Activated T-cell treated with anti-CD3 and anti-CD28 coated beads, Interleukin-2, amount 50 U/mL, for 72 hours (primary cell): ENCODE measurements at regions not wholly inside any gene's neighbourhood (a gene's known extent, or its start where the extent isn't known, plus 50 kb on each side); places are given as distances from the start of the nearest gene placed in this dataset.

ENCODE experiments used
- ATAC-seq, 2 donors: fragments of 150-1000 bp; cut with Tn5 transposase; replicated peaks in 1 of 2; 2 replicates each; pipeline ENCODE4 v1.10.0; 2021; ENCODE audit warnings: moderate library complexity in 2 of 2, mild to moderate bottlenecking in 1 of 2
- DNase-seq, 2 donors: peaks; one replicate each; pipeline ENCODE4 v3.0.0; 2021 to 2022; ENCODE audit warnings: mixed read lengths in 1 of 2
- H3K27ac Mint-ChIP-seq: one replicate; pipeline ENCODE4 v1.8.0; 2022; ENCODE audit warnings: mild to moderate bottlenecking, moderate library complexity, mixed read lengths
- H3K27me3 Mint-ChIP-seq: one replicate; pipeline ENCODE4 v1.8.0; 2022; ENCODE audit warnings: low read depth, mixed read lengths
- H3K36me3 Mint-ChIP-seq, 2 donors: one replicate each; pipeline ENCODE4 v1.8.0; 2022; ENCODE audit warnings: mixed read lengths in 2 of 2, mild to moderate bottlenecking in 1 of 2; ENCODE audit not compliant: insufficient read depth in 2 of 2
- H3K4me1 Mint-ChIP-seq: one replicate; pipeline ENCODE4 v1.8.0; 2022; ENCODE audit warnings: low read depth, mixed read lengths
- H3K4me3 Mint-ChIP-seq, 2 donors: one replicate each; pipeline ENCODE4 v1.8.0; 2022; ENCODE audit warnings: mild to moderate bottlenecking in 2 of 2, mixed read lengths in 2 of 2, moderate library complexity in 2 of 2
- H3K9me3 Mint-ChIP-seq, 2 donors: one replicate each; pipeline ENCODE4 v1.8.0; 2022; ENCODE audit warnings: mixed read lengths in 2 of 2

DNA sequence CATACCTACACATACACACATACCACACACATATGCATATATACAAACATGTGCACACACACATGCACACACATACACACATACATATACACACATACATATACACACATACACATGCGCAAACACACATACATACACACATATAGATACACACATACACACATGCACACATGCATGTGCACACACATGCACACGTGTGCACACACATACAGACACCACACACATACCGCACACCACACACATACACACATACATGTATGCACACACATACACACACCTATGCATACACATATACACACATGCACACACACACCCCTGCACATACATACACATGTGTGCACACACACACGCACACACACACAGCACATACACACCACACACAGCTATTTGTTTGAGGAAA, 236.5 kb downstream of the WDR11 start:
- Mint-ChIP-seq H3K27me3 (no peaks in the 10 kb centered on the region), H3K27ac (no peak overlapping the region), H3K4me3 (no peak overlapping the region), H3K36me3 (no peaks in the 10 kb centered on the region), H3K9me3 (peaks cover 3 to 5% of the 10 kb centered on the region in 2 donors), H3K4me1 (no peaks in the 10 kb centered on the region)
- DNase-seq (no peak), ATAC-seq (no peak)

GRCh38 chr10:121088524-121088923, 237.4 kb downstream of the WDR11 start:
- no peak for ATAC-seq
- H3K27me3 Mint-ChIP-seq: no peaks in the 10 kb centered on the region

DNA sequence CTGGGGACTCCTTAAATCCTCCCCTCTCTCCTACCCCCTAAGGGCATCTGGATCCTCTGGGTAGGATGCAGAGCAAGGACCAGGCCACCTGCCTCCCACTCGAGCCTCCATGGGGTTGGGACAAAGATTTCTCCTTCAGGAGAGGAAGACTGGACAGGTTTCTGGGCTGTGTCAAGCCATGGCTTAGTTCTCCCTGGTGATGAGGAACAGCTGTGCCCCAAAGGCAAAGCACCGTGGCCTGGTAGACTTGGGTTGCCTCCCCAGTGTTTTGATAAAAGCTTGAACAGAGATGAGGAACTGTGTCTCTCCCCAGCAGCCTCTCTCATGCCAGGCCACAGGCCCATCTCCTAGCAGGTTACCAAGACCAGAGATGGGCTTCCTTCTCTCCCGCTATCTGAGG, 238.3 kb downstream of the WDR11 start:
- Mint-ChIP-seq H3K4me1 (no peaks in the 10 kb centered on the region), H3K36me3 (no peaks in the 10 kb centered on the region), H3K27ac (no peak overlapping the region), H3K4me3 (no peak overlapping the region), H3K27me3 (no peaks in the 10 kb centered on the region), H3K9me3 (peaks cover 3 to 5% of the 10 kb centered on the region in 2 donors)
- DNase-seq (no peak), ATAC-seq (no peak)

More at GRCh38 chr10:121088524-121088923, 237.4 kb downstream of the WDR11 start:
- H3K9me3 Mint-ChIP-seq: peaks cover 3 to 5% of the 10 kb centered on the region in 2 donors
- no peak overlapping the region for H3K4me3 Mint-ChIP-seq
- no peak overlapping the region for H3K27ac Mint-ChIP-seq
- H3K4me1 Mint-ChIP-seq: no peaks in the 10 kb centered on the region
- no peak for DNase-seq
- H3K36me3 Mint-ChIP-seq: no peaks in the 10 kb centered on the region

- no peak for ATAC-seq
- Mint-ChIP-seq H3K4me3 (no peak overlapping the region), H3K36me3 (no peaks in the 10 kb centered on the region)
Observed at GRCh38 chr10:121091961-121092719, 241.0 kb downstream of the WDR11 start.

DNA sequence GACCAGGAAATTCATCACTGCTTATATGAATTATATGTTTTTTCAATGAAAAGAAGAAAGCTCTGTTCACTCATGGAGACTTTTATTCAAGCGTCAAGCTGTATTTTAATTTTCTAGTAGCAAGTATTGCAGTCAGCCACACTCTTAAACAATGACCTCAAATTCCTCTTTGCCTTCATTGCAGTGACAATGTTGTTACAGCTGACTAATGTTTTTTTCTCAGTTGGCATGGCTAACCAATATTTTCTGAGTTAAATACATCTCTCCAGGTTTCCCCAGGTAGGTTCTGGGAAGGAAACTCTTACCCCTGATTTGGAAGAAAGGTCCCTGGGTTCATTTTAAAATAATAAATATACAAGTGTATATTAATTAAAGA, 241.5 kb downstream of the WDR11 start:
- DNase-seq (no peak), ATAC-seq (no peak)
- H3K27ac Mint-ChIP-seq: no peak overlapping the region
- no peaks in the 10 kb centered on the region for H3K4me1 Mint-ChIP-seq
- H3K9me3 Mint-ChIP-seq: peaks cover 1% of the 10 kb centered on the region in 2 donors
- H3K4me3 Mint-ChIP-seq: no peak overlapping the region
- no peaks in the 10 kb centered on the region for H3K36me3 Mint-ChIP-seq
- H3K27me3 Mint-ChIP-seq: no peaks in the 10 kb centered on the region

More at GRCh38 chr10:121091961-121092719, 241.0 kb downstream of the WDR11 start:
- H3K9me3 Mint-ChIP-seq: peaks cover 3 to 5% of the 10 kb centered on the region in 2 donors
- H3K27me3 Mint-ChIP-seq: no peaks in the 10 kb centered on the region
- no peak overlapping the region for H3K27ac Mint-ChIP-seq
- H3K4me1 Mint-ChIP-seq: no peaks in the 10 kb centered on the region
- no peak for DNase-seq

DNA sequence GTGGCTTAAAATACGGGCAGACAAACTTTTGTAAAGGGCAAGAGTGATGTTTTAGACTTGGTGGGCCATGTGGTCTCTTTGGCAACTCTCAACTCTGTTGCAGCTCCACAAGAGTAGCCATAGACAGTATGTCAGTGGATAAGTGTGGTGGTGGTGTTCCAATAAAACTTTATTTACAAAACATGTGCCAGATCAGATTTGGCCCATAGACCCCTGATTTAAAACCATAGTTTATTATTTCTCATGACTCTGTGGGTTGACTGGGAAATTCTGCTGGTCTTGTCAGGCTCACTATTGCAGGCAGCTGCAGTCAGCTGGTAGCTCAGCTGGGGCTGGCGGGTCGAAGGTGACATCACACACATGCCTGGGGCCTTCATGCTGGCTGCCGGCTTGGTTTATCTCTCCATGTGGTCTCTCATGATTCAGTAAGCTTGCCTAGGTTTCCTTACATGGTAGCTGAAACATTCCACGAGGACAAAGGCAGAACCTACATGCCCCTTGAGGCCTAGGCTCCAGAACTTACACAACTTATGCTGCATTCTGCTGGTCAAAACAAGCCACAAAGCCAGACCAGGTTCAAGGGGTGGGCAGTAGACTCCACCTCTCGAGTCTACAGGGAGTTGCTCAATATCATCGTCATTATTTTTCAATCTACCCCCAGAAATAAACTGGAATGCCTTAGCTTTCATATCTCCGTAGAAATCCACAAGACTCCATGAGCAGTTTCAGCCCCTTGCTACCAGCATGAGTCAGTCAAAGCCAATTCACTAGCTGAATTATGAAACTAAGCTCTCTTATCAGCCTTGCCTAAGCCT, 245.7 kb downstream of the WDR11 start:
- ATAC-seq: no peak
- H3K27me3 Mint-ChIP-seq: no peaks in the 10 kb centered on the region

DNA sequence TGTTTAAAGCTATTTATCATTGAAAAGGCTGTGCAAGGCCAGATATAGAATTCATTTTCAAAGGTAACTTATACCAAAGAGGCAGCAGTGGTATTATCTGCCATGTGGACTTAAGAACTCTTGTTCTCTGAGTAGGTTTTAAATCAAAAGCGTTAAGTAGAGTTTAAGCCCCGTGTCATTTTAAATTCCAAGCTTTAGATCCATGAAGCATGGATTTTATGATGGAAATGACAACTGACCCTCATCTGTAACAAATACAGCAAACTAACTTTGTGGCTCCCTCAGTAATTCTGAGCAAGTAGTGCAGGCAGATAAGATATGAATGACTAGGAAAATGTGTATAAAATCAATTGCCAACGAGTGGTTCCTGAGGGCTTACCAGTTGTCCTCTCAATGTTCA, 247.0 kb downstream of the WDR11 start:
- H3K9me3 Mint-ChIP-seq: peaks cover 0 to 2% of the 10 kb centered on the region in 2 donors
- no peaks in the 10 kb centered on the region for H3K27me3 Mint-ChIP-seq
- no peaks in the 10 kb centered on the region for H3K36me3 Mint-ChIP-seq
- H3K4me1 Mint-ChIP-seq: no peaks in the 10 kb centered on the region
- H3K27ac Mint-ChIP-seq: no peak overlapping the region
- DNase-seq (no peak), ATAC-seq (no peak)
- H3K4me3 Mint-ChIP-seq: no peak overlapping the region

More for the DNA sequence above, 245.7 kb downstream of the WDR11 start:
- H3K4me3 Mint-ChIP-seq: no peak overlapping the region
- peaks cover 0 to 2% of the 10 kb centered on the region in 2 donors for H3K9me3 Mint-ChIP-seq
- no peaks in the 10 kb centered on the region for H3K4me1 Mint-ChIP-seq
- no peak overlapping the region for H3K27ac Mint-ChIP-seq
- no peaks in the 10 kb centered on the region for H3K36me3 Mint-ChIP-seq
- no peak for DNase-seq

DNA sequence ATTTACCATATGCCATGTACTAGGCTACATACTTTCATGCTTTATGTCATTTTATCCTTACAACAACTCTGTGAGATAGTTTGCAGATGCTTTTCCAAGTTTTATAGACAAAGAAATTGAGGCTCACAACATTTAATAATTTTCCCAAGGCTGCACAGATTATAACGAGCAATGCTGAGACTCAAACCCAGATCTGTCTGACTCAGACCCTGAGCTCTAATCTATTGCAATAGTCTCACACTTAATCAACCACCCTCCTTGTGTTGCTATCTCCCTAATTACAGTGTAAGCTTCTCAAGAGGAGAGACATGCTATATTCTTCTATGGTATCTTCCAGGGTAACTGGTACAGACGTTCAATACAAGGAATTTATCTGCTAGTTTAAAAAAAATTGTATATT, 247.6 kb downstream of the WDR11 start:
- Mint-ChIP-seq H3K27ac (no peak overlapping the region), H3K36me3 (no peaks in the 10 kb centered on the region), H3K4me3 (no peak overlapping the region), H3K9me3 (peaks cover 0 to 2% of the 10 kb centered on the region in 2 donors), H3K27me3 (no peaks in the 10 kb centered on the region), H3K4me1 (no peaks in the 10 kb centered on the region)
- ATAC-seq (no peak), DNase-seq (no peak)

DNA sequence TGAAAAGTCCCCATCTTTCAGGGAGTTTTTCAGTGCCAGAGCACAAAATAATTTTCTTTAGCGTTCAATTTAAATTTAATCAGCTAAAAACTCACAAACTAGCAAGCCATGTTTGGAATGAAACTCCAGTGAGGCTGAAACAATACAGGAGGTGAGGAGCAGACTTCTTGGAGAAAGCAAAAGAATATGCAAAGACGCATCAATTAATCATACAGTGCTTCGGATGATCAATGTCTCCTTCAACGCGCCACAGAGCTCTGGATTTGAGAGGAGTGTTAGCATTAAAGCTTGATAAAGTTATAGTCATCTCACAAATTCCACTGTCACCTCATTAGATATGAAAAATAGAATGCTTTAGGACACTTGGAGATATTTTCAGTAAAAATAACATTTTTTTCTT, 248.0 kb downstream of the WDR11 start:
- Mint-ChIP-seq H3K27me3 (no peaks in the 10 kb centered on the region), H3K9me3 (peaks cover 0 to 2% of the 10 kb centered on the region in 2 donors), H3K36me3 (no peaks in the 10 kb centered on the region), H3K4me1 (no peaks in the 10 kb centered on the region), H3K4me3 (no peak overlapping the region), H3K27ac (no peak overlapping the region)
- DNase-seq: no peak
- no peak for ATAC-seq

DNA sequence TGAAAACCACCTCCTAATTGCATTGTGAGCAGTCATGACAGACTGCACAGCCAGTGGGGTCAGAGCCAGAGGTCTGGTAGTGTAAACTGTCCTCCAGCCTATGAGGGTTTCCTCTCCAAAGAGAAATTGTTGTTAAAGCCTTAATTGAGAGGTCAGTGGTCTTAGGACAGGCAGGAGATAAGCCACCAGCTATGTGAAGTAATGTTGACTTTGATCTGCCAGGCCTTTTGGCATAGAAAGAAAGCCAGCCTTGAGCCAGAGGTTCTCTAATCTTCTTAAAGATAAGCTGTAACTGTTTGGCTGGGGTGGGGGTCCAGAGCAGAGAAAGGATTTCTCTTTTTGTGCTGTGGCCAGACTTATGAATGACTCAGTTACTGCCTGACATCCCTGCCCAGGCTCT, 248.4 kb downstream of the WDR11 start:
- Mint-ChIP-seq H3K9me3 (peaks cover 0 to 2% of the 10 kb centered on the region in 2 donors), H3K27me3 (no peaks in the 10 kb centered on the region), H3K4me1 (no peaks in the 10 kb centered on the region), H3K4me3 (no peak overlapping the region), H3K27ac (no peak overlapping the region), H3K36me3 (no peaks in the 10 kb centered on the region)
- DNase-seq (no peak), ATAC-seq (no peak)

GRCh38 chr10:121101561-121101960, 250.4 kb downstream of the WDR11 start:
- H3K4me1 Mint-ChIP-seq: no peaks in the 10 kb centered on the region
- peaks cover 0 to 2% of the 10 kb centered on the region in 2 donors for H3K9me3 Mint-ChIP-seq
- H3K27ac Mint-ChIP-seq: no peak overlapping the region
- no peak overlapping the region for H3K4me3 Mint-ChIP-seq
- DNase-seq (no peak), ATAC-seq (no peak)
- no peaks in the 10 kb centered on the region for H3K27me3 Mint-ChIP-seq
- H3K36me3 Mint-ChIP-seq: no peaks in the 10 kb centered on the region

- H3K4me1 Mint-ChIP-seq: no peaks in the 10 kb centered on the region
- no peaks in the 10 kb centered on the region for H3K36me3 Mint-ChIP-seq
- peaks cover 0 to 2% of the 10 kb centered on the region in 2 donors for H3K9me3 Mint-ChIP-seq
- ATAC-seq: no peak
- no peak overlapping the region for H3K27ac Mint-ChIP-seq
- no peaks in the 10 kb centered on the region for H3K27me3 Mint-ChIP-seq
- no peak overlapping the region for H3K4me3 Mint-ChIP-seq
- no peak for DNase-seq
Observed at GRCh38 chr10:121102706-121103105, 251.5 kb downstream of the WDR11 start.

GRCh38 chr10:121104476-121105111, 253.4 kb downstream of the WDR11 start:
- Mint-ChIP-seq H3K36me3 (no peaks in the 10 kb centered on the region), H3K4me3 (no peak overlapping the region), H3K27ac (no peak overlapping the region), H3K27me3 (no peaks in the 10 kb centered on the region), H3K9me3 (peaks cover 0 to 2% of the 10 kb centered on the region in 2 donors), H3K4me1 (no peaks in the 10 kb centered on the region)
- DNase-seq (no peak), ATAC-seq (no peak)
